Tibial nerve (tissue), 4 donors: ENCODE measurements at regions not wholly inside any gene's neighbourhood (a gene's known extent, or its start where the extent isn't known, plus 50 kb on each side); places are given as distances from the start of the nearest gene placed in this dataset.

Source experiments
- DNase-seq, 2 donors: peaks; one replicate each; pipeline ENCODE4 v3.0.0-alpha.2; 2019; ENCODE audit warnings: low spot score in 2 of 2
- H3K27ac ChIP-seq, 4 donors: fragments of 200-600 bp; sonication (generic) in 3 of 4; one replicate each; pipeline ENCODE4 v1.5.1; 2017 to 2019; ENCODE audit warnings: mild to moderate bottlenecking in 1 of 4
- H3K27me3 ChIP-seq, 2 donors: fragments of 200-600 bp; sonication (generic) in 1 of 2; one replicate each; pipeline versions ENCODE4 v1.5.1 to v1.6.0; 2017 to 2019
- H3K36me3 ChIP-seq, 3 donors: fragments of 200-600 bp; sonication (generic); one replicate each; pipeline ENCODE4 v1.5.1; 2018 to 2019
- H3K4me1 ChIP-seq, 4 donors: fragments of 200-600 bp; sonication (generic) in 3 of 4; one replicate each; pipeline ENCODE4 v1.5.1; 2017 to 2019
- H3K4me3 ChIP-seq, 4 donors: fragments of 200-600 bp; sonication (generic) in 3 of 4; one replicate each; pipeline ENCODE4 v1.5.1; 2017 to 2019; ENCODE audit warnings: mild to moderate bottlenecking in 1 of 4, moderate library complexity in 1 of 4
- H3K9me3 ChIP-seq, 4 donors: fragments of 200-600 bp; sonication (generic) in 3 of 4; one replicate each; pipeline ENCODE4 v1.5.1; 2017 to 2019
- EP300 ChIP-seq, 2 donors: sonication (generic); formaldehyde crosslinking; IDR thresholded peaks; one replicate each; pipeline ENCODE4 v1.6.1; 2017; ENCODE audit warnings: antibody characterized with exemption in 2 of 2, mild to moderate bottlenecking in 1 of 2
- POLR2A ChIP-seq, 2 donors: fragments of 450-650 bp; IDR thresholded peaks; one replicate each; pipeline ENCODE4 v1.6.1; 2017; ENCODE audit warnings: antibody characterized with exemption in 2 of 2, mild to moderate bottlenecking in 2 of 2, moderate library complexity in 2 of 2
- WGBS, 2 donors: methylation state at CpG; one replicate each; pipeline ENCODE4 v1.1.5; 2018; 5-methylcytosine and 5-hydroxymethylcytosine counted together
- TF ChIP-seq, protein P1 (sequence below), 5 experiments: fragments of 200-600 bp in 3 of 5; fragments of 450-650 bp in 2 of 5; sonication (generic) in 3 of 5; IDR thresholded peaks; one replicate each; pipeline ENCODE4 v1.5.1; 2016 to 2019; ENCODE audit warnings: antibody characterized with exemption in 5 of 5, mild to moderate bottlenecking in 3 of 5, moderate library complexity in 2 of 5

- Histone ChIP-seq H3K9me3 (no peaks in the 10 kb centered on the region), H3K4me3 (no peak overlapping the region), H3K36me3 (no peaks in the 10 kb centered on the region), H3K4me1 (no peaks in the 10 kb centered on the region), H3K27ac (no peak overlapping the region), H3K27me3 (no peaks in the 10 kb centered on the region)
- DNase-seq = no peak
- 31% methylated on average over 3 of the region's 3 CpGs for WGBS, 2 donors
- TF ChIP-seq, protein P1, sequence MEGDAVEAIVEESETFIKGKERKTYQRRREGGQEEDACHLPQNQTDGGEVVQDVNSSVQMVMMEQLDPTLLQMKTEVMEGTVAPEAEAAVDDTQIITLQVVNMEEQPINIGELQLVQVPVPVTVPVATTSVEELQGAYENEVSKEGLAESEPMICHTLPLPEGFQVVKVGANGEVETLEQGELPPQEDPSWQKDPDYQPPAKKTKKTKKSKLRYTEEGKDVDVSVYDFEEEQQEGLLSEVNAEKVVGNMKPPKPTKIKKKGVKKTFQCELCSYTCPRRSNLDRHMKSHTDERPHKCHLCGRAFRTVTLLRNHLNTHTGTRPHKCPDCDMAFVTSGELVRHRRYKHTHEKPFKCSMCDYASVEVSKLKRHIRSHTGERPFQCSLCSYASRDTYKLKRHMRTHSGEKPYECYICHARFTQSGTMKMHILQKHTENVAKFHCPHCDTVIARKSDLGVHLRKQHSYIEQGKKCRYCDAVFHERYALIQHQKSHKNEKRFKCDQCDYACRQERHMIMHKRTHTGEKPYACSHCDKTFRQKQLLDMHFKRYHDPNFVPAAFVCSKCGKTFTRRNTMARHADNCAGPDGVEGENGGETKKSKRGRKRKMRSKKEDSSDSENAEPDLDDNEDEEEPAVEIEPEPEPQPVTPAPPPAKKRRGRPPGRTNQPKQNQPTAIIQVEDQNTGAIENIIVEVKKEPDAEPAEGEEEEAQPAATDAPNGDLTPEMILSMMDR (IDR thresholded peaks at IDR 0.05) = no peak
- no peak for TF ChIP-seq POLR2A (IDR thresholded peaks at IDR 0.05)
- no peak for TF ChIP-seq EP300 (IDR thresholded peaks at IDR 0.05)
Observed at GRCh38 chr2:184338771-184339170, 259.6 kb upstream of the ZNF804A start.

GRCh38 chr2:184339966-184340365 is 258.4 kb upstream of the ZNF804A start:
- Histone ChIP-seq H3K4me1 (no peaks in the 10 kb centered on the region), H3K9me3 (no peaks in the 10 kb centered on the region), H3K4me3 (no peak overlapping the region), H3K27me3 (no peaks in the 10 kb centered on the region), H3K36me3 (no peaks in the 10 kb centered on the region), H3K27ac (no peak overlapping the region)
- WGBS, 2 donors = 34 to 52% methylated on average over 1 of the region's 1 CpG
- TF ChIP-seq POLR2A (IDR thresholded peaks at IDR 0.05) = no peak
- TF ChIP-seq, protein P1 (IDR thresholded peaks at IDR 0.05) = no peak
- DNase-seq = no peak

DNA sequence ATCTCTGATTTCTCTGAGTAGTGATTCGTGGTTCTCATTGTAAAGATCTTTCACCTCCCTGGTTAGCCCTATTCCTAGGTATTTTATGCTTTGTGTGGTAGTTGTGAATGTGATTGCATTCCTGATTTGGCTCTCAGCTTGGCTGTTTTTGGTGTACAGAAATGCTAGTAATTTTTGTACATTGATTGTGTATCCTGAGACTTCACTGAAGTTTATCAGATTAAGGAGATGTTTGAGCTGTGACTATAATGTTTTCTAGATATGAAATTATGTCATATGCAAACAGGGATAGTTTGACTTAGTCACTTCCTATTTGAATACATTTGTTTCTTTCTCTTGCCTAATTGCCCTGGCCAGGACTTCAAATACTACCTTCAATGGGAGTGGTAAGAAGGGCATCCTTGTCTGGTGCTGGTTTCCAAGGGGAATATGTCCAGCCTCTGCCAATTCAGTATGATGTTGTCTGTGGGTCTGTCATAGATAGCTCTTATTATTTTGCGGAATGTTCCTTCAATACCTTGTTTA is 251.9 kb upstream of the ZNF804A start:
- no peak overlapping the region for H3K4me3 ChIP-seq
- no peaks in the 10 kb centered on the region for H3K36me3 ChIP-seq
- H3K4me1 ChIP-seq = no peaks in the 10 kb centered on the region
- 85 to 88% methylated on average over 2 of the region's 2 CpGs for WGBS, 2 donors
- TF ChIP-seq POLR2A (IDR thresholded peaks at IDR 0.05) (no peak), EP300 (IDR thresholded peaks at IDR 0.05) (no peak)
- TF ChIP-seq, protein P1 (IDR thresholded peaks at IDR 0.05) = no peak
- no peak overlapping the region for H3K27ac ChIP-seq
- no peak for DNase-seq
- peaks cover 0 to 14% (median 0%) of the 10 kb centered on the region in 4 donors for H3K9me3 ChIP-seq
- no peaks in the 10 kb centered on the region for H3K27me3 ChIP-seq

DNA sequence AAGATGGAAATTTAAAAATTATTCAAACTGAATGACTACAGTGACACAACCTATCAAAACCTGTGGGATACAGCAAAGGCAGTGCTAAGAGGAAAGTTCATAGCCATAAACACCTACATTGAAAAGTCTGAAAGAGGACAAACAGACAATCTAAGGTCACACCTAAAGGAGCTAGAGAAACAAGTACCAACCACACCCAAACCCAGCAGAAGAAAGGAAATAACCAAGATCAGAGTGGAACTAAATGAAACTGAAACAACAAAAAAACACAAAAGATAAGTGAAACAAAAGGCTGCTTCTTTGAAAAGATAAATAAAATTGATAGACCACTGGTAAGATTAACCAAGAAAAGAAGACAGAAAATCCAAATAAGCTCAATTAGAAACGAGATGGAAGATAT is 247.2 kb upstream of the ZNF804A start:
- Histone ChIP-seq H3K27ac (no peak overlapping the region), H3K9me3 (peaks cover 0 to 14% (median 0%) of the 10 kb centered on the region in 4 donors), H3K27me3 (no peaks in the 10 kb centered on the region), H3K36me3 (no peaks in the 10 kb centered on the region), H3K4me3 (no peak overlapping the region), H3K4me1 (no peaks in the 10 kb centered on the region)
- no peak for TF ChIP-seq POLR2A (IDR thresholded peaks at IDR 0.05)
- no peak for TF ChIP-seq EP300 (IDR thresholded peaks at IDR 0.05)
- TF ChIP-seq, protein P1 (IDR thresholded peaks at IDR 0.05) = no peak
- WGBS, 2 donors = 77 to 93% methylated on average over 1 of the region's 1 CpG
- DNase-seq = no peak

- Histone ChIP-seq H3K4me1 (no peaks in the 10 kb centered on the region), H3K4me3 (no peak overlapping the region), H3K27me3 (no peaks in the 10 kb centered on the region), H3K36me3 (no peaks in the 10 kb centered on the region), H3K27ac (no peak overlapping the region), H3K9me3 (no peaks in the 10 kb centered on the region)
- TF ChIP-seq, protein P1 (IDR thresholded peaks at IDR 0.05) = no peak
- TF ChIP-seq POLR2A (IDR thresholded peaks at IDR 0.05) (no peak), EP300 (IDR thresholded peaks at IDR 0.05) (no peak)
- 59 to 61% methylated on average over 3 of the region's 3 CpGs for WGBS, 2 donors
- no peak for DNase-seq
Observed at GRCh38 chr2:184357033-184357432, 241.3 kb upstream of the ZNF804A start.
